HEK293 (cell line): ENCODE measurements at regions not wholly inside any gene's neighbourhood (a gene's known extent, or its start where the extent isn't known, plus 50 kb on each side); places are given as distances from the start of the nearest gene placed in this dataset.

Experiments
- ATF2 ChIP-seq: fragments of 450-650 bp; formaldehyde crosslinking; IDR thresholded peaks from 2 replicates; pipeline ENCODE4 v1.5.1; 2016; ENCODE audit warnings: missing biosample characterization, missing genetic modification characterization, low read depth
- CTCF ChIP-seq: fragments of 450-650 bp; formaldehyde crosslinking; IDR thresholded peaks from 2 replicates; pipeline ENCODE4 v1.5.1; 2016; ENCODE audit warnings: missing biosample characterization, missing genetic modification characterization
- KLF8 ChIP-seq: fragments of 450-650 bp; formaldehyde crosslinking; IDR thresholded peaks from 2 replicates; pipeline ENCODE4 v1.5.1; 2016; ENCODE audit warnings: missing biosample characterization, missing genetic modification characterization
- REST ChIP-seq: fragments of 450-650 bp; formaldehyde crosslinking; IDR thresholded peaks from 2 replicates; pipeline ENCODE4 v1.5.1; 2016; ENCODE audit warnings: missing biosample characterization, missing genetic modification characterization
- ZBTB44 ChIP-seq: fragments of 450-650 bp; IDR thresholded peaks from 2 replicates; pipeline ENCODE4 v1.5.1; 2018; ENCODE audit warnings: missing biosample characterization, mild to moderate bottlenecking, missing genetic modification characterization
- ZBTB8A ChIP-seq: fragments of 450-650 bp; formaldehyde crosslinking; IDR thresholded peaks from 2 replicates; pipeline ENCODE4 v1.5.1; 2016; ENCODE audit warnings: missing biosample characterization, missing genetic modification characterization
- ZEB2 ChIP-seq: fragments of 450-650 bp; formaldehyde crosslinking; IDR thresholded peaks from 2 replicates; pipeline ENCODE4 v1.5.1; 2016; ENCODE audit warnings: missing biosample characterization, missing genetic modification characterization
- ZNF148 ChIP-seq: fragments of 450-650 bp; formaldehyde crosslinking; IDR thresholded peaks from 2 replicates; pipeline ENCODE4 v1.5.0; 2017; ENCODE audit warnings: missing biosample characterization, missing genetic modification characterization, borderline replicate concordance
- ZNF239 ChIP-seq: fragments of 450-650 bp; formaldehyde crosslinking; IDR thresholded peaks from 2 replicates; pipeline ENCODE4 v1.5.1; 2016; ENCODE audit warnings: missing biosample characterization, missing genetic modification characterization
- ZNF280D ChIP-seq: fragments of 450-650 bp; formaldehyde crosslinking; IDR thresholded peaks from 2 replicates; pipeline ENCODE4 v1.5.1; 2016; ENCODE audit warnings: missing biosample characterization, missing genetic modification characterization
- ZNF48 ChIP-seq: fragments of 450-650 bp; formaldehyde crosslinking; IDR thresholded peaks from 2 replicates; pipeline ENCODE4 v1.5.1; 2016; ENCODE audit warnings: missing biosample characterization, missing genetic modification characterization
- ZNF561 ChIP-seq: fragments of 450-650 bp; IDR thresholded peaks from 2 replicates; pipeline ENCODE4 v1.5.1; 2018; ENCODE audit warnings: missing biosample characterization, missing genetic modification characterization, borderline replicate concordance
- ZSCAN30 ChIP-seq: fragments of 450-650 bp; IDR thresholded peaks from 2 replicates; pipeline ENCODE4 v1.5.1; 2018; ENCODE audit warnings: missing biosample characterization, mild to moderate bottlenecking, missing genetic modification characterization, moderate library complexity

- TF ChIP-seq ZNF239 (tag by site-specific recombination) (no peak), CTCF (no peak), ZBTB44 (no peak), ZNF561 (tag by site-specific recombination) (no peak), REST (no peak), ZNF48 (tag by site-specific recombination) (no peak), ZNF148 (tag by site-specific recombination) (no peak), ATF2 (tag by site-specific recombination) (no peak), KLF8 (tag by site-specific recombination) (no peak), ZNF280D (tag by site-specific recombination) (no peak), ZEB2 (tag by site-specific recombination) (no peak), ZSCAN30 (tag by site-specific recombination) (no peak), ZBTB8A (tag by site-specific recombination) (no peak)
These were observed 877.8 kb downstream of the TUSC7 start for GRCh38 chr3:117587416-117587815.
